Left lung (tissue), 4 donors: ENCODE measurements at regions not wholly inside any gene's neighbourhood (a gene's known extent, or its start where the extent isn't known, plus 50 kb on each side); places are given as distances from the start of the nearest gene placed in this dataset.

Experiments
- ATAC-seq: fragments of 200-7000 bp; cut with Tn5 transposase; one replicate; pipeline ENCODE4 v1.9.1; 2020; ENCODE audit warnings: moderate library complexity
- DNase-seq, 4 donors: peaks; one replicate each; pipeline ENCODE4 v3.0.0-alpha.2; 2013 to 2020
- H3K27ac ChIP-seq, 2 donors: fragments of 200-600 bp; sonication (generic) in 1 of 2; one replicate each; pipeline versions ENCODE4 v1.5.0 to v1.8.0; 2020 to 2021
- H3K27me3 ChIP-seq, 2 donors: fragments of 200-600 bp; sonication (generic) in 1 of 2; one replicate each; pipeline versions ENCODE4 v1.5.0 to v1.8.0; 2020 to 2021
- H3K36me3 ChIP-seq, 2 donors: fragments of 200-600 bp; sonication (generic) in 1 of 2; one replicate each; pipeline versions ENCODE4 v1.5.0 to v1.8.0; 2020 to 2021
- H3K4me1 ChIP-seq, 2 donors: fragments of 200-600 bp; one replicate each; pipeline ENCODE4 v1.8.0; 2021
- H3K4me3 ChIP-seq, 2 donors: fragments of 200-600 bp; sonication (generic) in 1 of 2; one replicate each; pipeline versions ENCODE4 v1.5.0 to v1.8.0; 2020 to 2021; ENCODE audit warnings: mild to moderate bottlenecking in 1 of 2
- H3K9me3 ChIP-seq, 2 donors: fragments of 200-600 bp; sonication (generic) in 1 of 2; one replicate each; pipeline versions ENCODE4 v1.5.0 to v1.8.0; 2020 to 2021
- CTCF ChIP-seq, 2 donors: fragments of 200-600 bp; sonication (generic) in 1 of 2; IDR thresholded peaks; one replicate each; pipeline versions ENCODE4 v1.5.0 to v1.8.0; 2021; ENCODE audit warnings: antibody characterized with exemption in 2 of 2
- intact Hi-C, 2 donors: fragments of 100-400 bp; cut with DNase I; formaldehyde crosslinking; loops; one replicate each; pipeline versions ENCODE4 v1.11.2 to v1.14.2; 2022
- donor health status: DM: no; HTN: yes; CAD: no.
- donor health status: DM: no; HTN: no; CAD: no.

- H3K9me3 ChIP-seq, result no peaks in the 10 kb centered on the region
- H3K27me3 ChIP-seq, result peaks cover 0 to 23% of the 10 kb centered on the region in 2 donors
- no peak overlapping the region for H3K27ac ChIP-seq
- TF ChIP-seq CTCF (IDR thresholded peaks at IDR 0.05), result no peak
- intact Hi-C loops, result no loop called here
- ATAC-seq (no peak), DNase-seq (no peak)
- H3K36me3 ChIP-seq, result no peaks in the 10 kb centered on the region
- H3K4me3 ChIP-seq, result no peak overlapping the region
- no peaks in the 10 kb centered on the region for H3K4me1 ChIP-seq
Observed at GRCh38 chr2:45178854-45179253, 169.6 kb upstream of the SIX2 start.

GRCh38 chr2:45178359-45178758 is 169.1 kb upstream of the SIX2 start:
- no peak for ATAC-seq
- no peaks in the 10 kb centered on the region for H3K4me1 ChIP-seq
- intact Hi-C loops, result no loop called here
- no peak for DNase-seq
- no peak overlapping the region for H3K4me3 ChIP-seq
- TF ChIP-seq CTCF (IDR thresholded peaks at IDR 0.05), result no peak
- H3K27me3 ChIP-seq, result peaks cover 0 to 28% of the 10 kb centered on the region in 2 donors
- no peak overlapping the region for H3K27ac ChIP-seq
- H3K36me3 ChIP-seq, result no peaks in the 10 kb centered on the region
- H3K9me3 ChIP-seq, result no peaks in the 10 kb centered on the region

- Histone ChIP-seq H3K4me1 (no peaks in the 10 kb centered on the region), H3K4me3 (no peak overlapping the region), H3K36me3 (no peaks in the 10 kb centered on the region), H3K27me3 (peaks cover 0 to 32% of the 10 kb centered on the region in 2 donors), H3K9me3 (no peaks in the 10 kb centered on the region), H3K27ac (no peak overlapping the region)
- TF ChIP-seq CTCF (IDR thresholded peaks at IDR 0.05), result no peak
- intact Hi-C loops, result no loop called here
- DNase-seq (no peak), ATAC-seq (peak; percentile 64)
Observed at GRCh38 chr2:45177870-45178269, 168.6 kb upstream of the SIX2 start.

GRCh38 chr2:45176390-45176789 is 167.1 kb upstream of the SIX2 start:
- Histone ChIP-seq H3K4me3 (no peak overlapping the region), H3K27ac (no peak overlapping the region), H3K9me3 (no peaks in the 10 kb centered on the region), H3K4me1 (no peaks in the 10 kb centered on the region), H3K36me3 (no peaks in the 10 kb centered on the region), H3K27me3 (peaks cover under 1 to 47% of the 10 kb centered on the region in 2 donors)
- DNase-seq (no peak), ATAC-seq (no peak)
- no peak for TF ChIP-seq CTCF (IDR thresholded peaks at IDR 0.05)
- intact Hi-C loops, result no loop called here

GRCh38 chr2:45173513-45173912 is 164.3 kb upstream of the SIX2 start:
- Histone ChIP-seq H3K4me1 (peaks cover 7 to 17% of the 10 kb centered on the region in 2 donors), H3K4me3 (no peak overlapping the region), H3K27ac (no peak overlapping the region), H3K36me3 (no peaks in the 10 kb centered on the region), H3K27me3 (peaks cover 29 to 67% of the 10 kb centered on the region in 2 donors), H3K9me3 (no peaks in the 10 kb centered on the region)
- intact Hi-C loops, result no loop called here
- DNase-seq, result no peak
- ATAC-seq, result peak; percentile 13
- no peak for TF ChIP-seq CTCF (IDR thresholded peaks at IDR 0.05)
